Uterus (tissue), 2 donors: ENCODE measurements at regions not wholly inside any gene's neighbourhood (a gene's known extent, or its start where the extent isn't known, plus 50 kb on each side); places are given as distances from the start of the nearest gene placed in this dataset.

Source experiments
- CTCF ChIP-seq, 4 experiments: fragments of 200-600 bp in 2 of 4; fragments of 450-650 bp in 2 of 4; sonication (generic) in 2 of 4; IDR thresholded peaks; one replicate each; pipeline ENCODE4 v1.5.1; 2016 to 2019; ENCODE audit warnings: antibody characterized with exemption in 4 of 4, mild to moderate bottlenecking in 2 of 4, moderate library complexity in 1 of 4
- POLR2A ChIP-seq, 2 donors: fragments of 450-650 bp; IDR thresholded peaks; one replicate each; pipeline ENCODE4 v1.6.1; 2016; ENCODE audit warnings: antibody characterized with exemption in 2 of 2, mild to moderate bottlenecking in 1 of 2, moderate library complexity in 1 of 2

GRCh38 chr10:118128675-118129074 lies 81.9 kb upstream of the RAB11FIP2 start:
- no peak for TF ChIP-seq CTCF (IDR thresholded peaks at IDR 0.05)
- no peak for TF ChIP-seq POLR2A (IDR thresholded peaks at IDR 0.05)
